Activated T-helper 17 cell treated with anti-CD3 and anti-CD28 coated beads, Interleukin-2, amount 50 U/mL, for 72 hours (primary cell): ENCODE measurements at regions not wholly inside any gene's neighbourhood (a gene's known extent, or its start where the extent isn't known, plus 50 kb on each side); places are given as distances from the start of the nearest gene placed in this dataset.
"Not testable (repeated sequence)": the region's sequence is repeated elsewhere in the genome, so short reads cannot be mapped to it uniquely, and the experiment has no call there.

Experiments used
- ATAC-seq: fragments of 150-1000 bp; cut with Tn5 transposase; replicated peaks from 2 replicates; pipeline ENCODE4 v1.10.0; 2021; ENCODE audit warnings: mild to moderate bottlenecking, moderate library complexity
- H3K27ac Mint-ChIP-seq: one replicate; pipeline ENCODE4 v1.8.0; 2022; ENCODE audit warnings: mixed read lengths
- H3K27me3 Mint-ChIP-seq: one replicate; pipeline ENCODE4 v1.8.0; 2022; ENCODE audit warnings: mixed read lengths
- H3K36me3 Mint-ChIP-seq: one replicate; pipeline ENCODE4 v1.8.0; 2022; ENCODE audit warnings: low read depth, mild to moderate bottlenecking, mixed read lengths
- H3K4me1 Mint-ChIP-seq: one replicate; pipeline ENCODE4 v1.8.0; 2022; ENCODE audit warnings: mixed read lengths
- H3K4me3 Mint-ChIP-seq: one replicate; pipeline ENCODE4 v1.8.0; 2022; ENCODE audit warnings: mild to moderate bottlenecking, mixed read lengths
- H3K9me3 Mint-ChIP-seq: one replicate; pipeline ENCODE4 v1.8.0; 2022; ENCODE audit warnings: mixed read lengths

GRCh38 chr13:60690604-60691003, 293.6 kb downstream of the TDRD3 start:
- no peak overlapping the region for H3K27ac Mint-ChIP-seq
- H3K4me3 Mint-ChIP-seq, result no peak overlapping the region
- H3K4me1 Mint-ChIP-seq, result no peaks in the 10 kb centered on the region
- ATAC-seq, result no peak
- H3K9me3 Mint-ChIP-seq, result peaks cover 3% of the 10 kb centered on the region
- H3K36me3 Mint-ChIP-seq, result no peaks in the 10 kb centered on the region
- H3K27me3 Mint-ChIP-seq, result peaks cover 3% of the 10 kb centered on the region

- H3K27ac Mint-ChIP-seq, result no peak overlapping the region
- peak; percentile 65 for ATAC-seq
Observed at GRCh38 chr13:60689571-60689970, 292.6 kb downstream of the TDRD3 start.

GRCh38 chr13:60689076-60689475, 292.1 kb downstream of the TDRD3 start:
- H3K36me3 Mint-ChIP-seq, result no peaks in the 10 kb centered on the region
- peaks cover 3% of the 10 kb centered on the region for H3K9me3 Mint-ChIP-seq

More at GRCh38 chr13:60689571-60689970, 292.6 kb downstream of the TDRD3 start:
- H3K27me3 Mint-ChIP-seq, result peaks cover 3% of the 10 kb centered on the region
- H3K4me1 Mint-ChIP-seq, result no peaks in the 10 kb centered on the region
- H3K4me3 Mint-ChIP-seq, result no peak overlapping the region
- H3K36me3 Mint-ChIP-seq, result no peaks in the 10 kb centered on the region
- H3K9me3 Mint-ChIP-seq, result peaks cover 3% of the 10 kb centered on the region

GRCh38 chr13:60679928-60680694, 283.1 kb downstream of the TDRD3 start:
- H3K27ac Mint-ChIP-seq, result no peak overlapping the region
- H3K4me3 Mint-ChIP-seq, result no peak overlapping the region
- no peaks in the 10 kb centered on the region for H3K27me3 Mint-ChIP-seq
- H3K9me3 Mint-ChIP-seq, result no peaks in the 10 kb centered on the region
- no peaks in the 10 kb centered on the region for H3K36me3 Mint-ChIP-seq
- no peaks in the 10 kb centered on the region for H3K4me1 Mint-ChIP-seq
- no peak for ATAC-seq

More at GRCh38 chr13:60689076-60689475, 292.1 kb downstream of the TDRD3 start:
- Mint-ChIP-seq H3K27me3 (peaks cover 3% of the 10 kb centered on the region), H3K4me1 (no peaks in the 10 kb centered on the region), H3K27ac (no peak overlapping the region), H3K4me3 (no peak overlapping the region)
- no peak for ATAC-seq

- Mint-ChIP-seq H3K27me3 (no peaks in the 10 kb centered on the region), H3K4me3 (no peak overlapping the region), H3K9me3 (no peaks in the 10 kb centered on the region), H3K27ac (no peak overlapping the region), H3K36me3 (no peaks in the 10 kb centered on the region), H3K4me1 (no peaks in the 10 kb centered on the region)
- no peak for ATAC-seq
Observed at GRCh38 chr13:60679131-60679530, 282.1 kb downstream of the TDRD3 start.

GRCh38 chr13:60671386-60671785, 274.4 kb downstream of the TDRD3 start:
- H3K4me3 Mint-ChIP-seq, result no peak overlapping the region
- H3K27me3 Mint-ChIP-seq, result no peaks in the 10 kb centered on the region
- no peak overlapping the region for H3K27ac Mint-ChIP-seq
- no peak for ATAC-seq
- H3K4me1 Mint-ChIP-seq, result no peaks in the 10 kb centered on the region
- H3K36me3 Mint-ChIP-seq, result no peaks in the 10 kb centered on the region
- peaks cover 9% of the 10 kb centered on the region for H3K9me3 Mint-ChIP-seq

- H3K27ac Mint-ChIP-seq, result no peak overlapping the region
- no peak for ATAC-seq
Observed at GRCh38 chr13:60663788-60664187, 266.8 kb downstream of the TDRD3 start.

GRCh38 chr13:60662595-60662994, 265.6 kb downstream of the TDRD3 start:
- no peak for ATAC-seq
- no peak overlapping the region for H3K4me3 Mint-ChIP-seq
- no peaks in the 10 kb centered on the region for H3K27me3 Mint-ChIP-seq
- no peak overlapping the region for H3K27ac Mint-ChIP-seq
- H3K4me1 Mint-ChIP-seq, result no peaks in the 10 kb centered on the region
- H3K36me3 Mint-ChIP-seq, result no peaks in the 10 kb centered on the region
- peaks cover 3% of the 10 kb centered on the region for H3K9me3 Mint-ChIP-seq

More at GRCh38 chr13:60663788-60664187, 266.8 kb downstream of the TDRD3 start:
- Mint-ChIP-seq H3K36me3 (no peaks in the 10 kb centered on the region), H3K9me3 (peaks cover 1% of the 10 kb centered on the region), H3K4me3 (no peak overlapping the region), H3K4me1 (no peaks in the 10 kb centered on the region), H3K27me3 (no peaks in the 10 kb centered on the region)

GRCh38 chr13:60661521-60661920, 264.5 kb downstream of the TDRD3 start:
- no peaks in the 10 kb centered on the region for H3K4me1 Mint-ChIP-seq
- ATAC-seq, result no peak
- H3K36me3 Mint-ChIP-seq, result no peaks in the 10 kb centered on the region
- no peak overlapping the region for H3K4me3 Mint-ChIP-seq
- peaks cover 3% of the 10 kb centered on the region for H3K9me3 Mint-ChIP-seq
- H3K27ac Mint-ChIP-seq, result no peak overlapping the region
- no peaks in the 10 kb centered on the region for H3K27me3 Mint-ChIP-seq

- H3K4me1 Mint-ChIP-seq, ATAC-seq, H3K27ac Mint-ChIP-seq, H3K27me3 Mint-ChIP-seq, H3K4me3 Mint-ChIP-seq, H3K36me3 Mint-ChIP-seq, H3K9me3 Mint-ChIP-seq: not testable (repeated sequence)
Observed at GRCh38 chr13:60657586-60657985, 260.6 kb downstream of the TDRD3 start.

- Mint-ChIP-seq H3K4me3 (no peak overlapping the region), H3K36me3 (no peaks in the 10 kb centered on the region), H3K4me1 (no peaks in the 10 kb centered on the region), H3K27me3 (no peaks in the 10 kb centered on the region), H3K9me3 (peaks cover 3% of the 10 kb centered on the region), H3K27ac (no peak overlapping the region)
- no peak for ATAC-seq
Observed at GRCh38 chr13:60655256-60655655, 258.2 kb downstream of the TDRD3 start.

GRCh38 chr13:60654415-60654814, 257.4 kb downstream of the TDRD3 start:
- no peak for ATAC-seq
- Mint-ChIP-seq H3K36me3 (no peaks in the 10 kb centered on the region), H3K4me1 (no peaks in the 10 kb centered on the region), H3K4me3 (no peak overlapping the region), H3K27ac (no peak overlapping the region), H3K9me3 (peaks cover 3% of the 10 kb centered on the region), H3K27me3 (no peaks in the 10 kb centered on the region)

GRCh38 chr13:60647547-60647946, 250.5 kb downstream of the TDRD3 start:
- no peaks in the 10 kb centered on the region for H3K4me1 Mint-ChIP-seq
- no peak for ATAC-seq
- no peaks in the 10 kb centered on the region for H3K9me3 Mint-ChIP-seq
- no peak overlapping the region for H3K27ac Mint-ChIP-seq
- H3K4me3 Mint-ChIP-seq, result no peak overlapping the region
- peaks cover 5% of the 10 kb centered on the region for H3K27me3 Mint-ChIP-seq
- no peaks in the 10 kb centered on the region for H3K36me3 Mint-ChIP-seq

- no peaks in the 10 kb centered on the region for H3K9me3 Mint-ChIP-seq
- no peak overlapping the region for H3K27ac Mint-ChIP-seq
- H3K4me1 Mint-ChIP-seq, result no peaks in the 10 kb centered on the region
- ATAC-seq, result no peak
- peaks cover 6% of the 10 kb centered on the region for H3K27me3 Mint-ChIP-seq
- H3K36me3 Mint-ChIP-seq, result no peaks in the 10 kb centered on the region
- no peak overlapping the region for H3K4me3 Mint-ChIP-seq
Observed at GRCh38 chr13:60646620-60647019, 249.6 kb downstream of the TDRD3 start.

- no peak for ATAC-seq
- no peak overlapping the region for H3K27ac Mint-ChIP-seq
- H3K36me3 Mint-ChIP-seq, result no peaks in the 10 kb centered on the region
- H3K4me1 Mint-ChIP-seq, result no peaks in the 10 kb centered on the region
- no peak overlapping the region for H3K4me3 Mint-ChIP-seq
- peaks cover 10% of the 10 kb centered on the region for H3K27me3 Mint-ChIP-seq
- H3K9me3 Mint-ChIP-seq, result no peaks in the 10 kb centered on the region
Observed at GRCh38 chr13:60645676-60646075, 248.7 kb downstream of the TDRD3 start.
